ENCODE measurements at regions not wholly inside any gene's neighbourhood (a gene's known extent, or its start where the extent isn't known, plus 50 kb on each side); places are given as distances from the start of the nearest gene placed in this dataset.

DNA sequence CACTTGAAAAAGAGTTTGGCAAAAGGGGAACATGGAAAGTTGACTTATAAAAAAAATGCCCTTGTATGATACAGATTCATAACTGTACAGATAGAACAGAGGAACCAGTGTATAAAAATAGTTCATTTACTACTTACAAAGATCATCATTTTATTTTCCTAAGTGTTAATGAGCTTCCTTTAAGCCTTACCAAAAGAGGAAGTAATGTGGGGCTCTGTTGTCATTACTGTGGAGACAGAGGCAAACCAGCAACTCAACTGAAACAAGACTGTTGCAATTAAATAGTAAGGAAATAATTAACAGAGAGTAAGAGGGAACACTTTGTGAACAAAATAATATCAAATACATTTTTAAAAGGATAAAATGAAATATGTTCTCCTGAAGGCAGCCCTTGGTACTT lies 526.2 kb upstream of the ADARB2 start:
- TF ChIP-seq POLR2AphosphoS5 (IDR thresholded peaks at IDR 0.05) (no peak), POLR2A (IDR thresholded peaks at IDR 0.05) (no peak), EP300 (IDR thresholded peaks at IDR 0.05) (no peak)
- TF ChIP-seq, protein P1, sequence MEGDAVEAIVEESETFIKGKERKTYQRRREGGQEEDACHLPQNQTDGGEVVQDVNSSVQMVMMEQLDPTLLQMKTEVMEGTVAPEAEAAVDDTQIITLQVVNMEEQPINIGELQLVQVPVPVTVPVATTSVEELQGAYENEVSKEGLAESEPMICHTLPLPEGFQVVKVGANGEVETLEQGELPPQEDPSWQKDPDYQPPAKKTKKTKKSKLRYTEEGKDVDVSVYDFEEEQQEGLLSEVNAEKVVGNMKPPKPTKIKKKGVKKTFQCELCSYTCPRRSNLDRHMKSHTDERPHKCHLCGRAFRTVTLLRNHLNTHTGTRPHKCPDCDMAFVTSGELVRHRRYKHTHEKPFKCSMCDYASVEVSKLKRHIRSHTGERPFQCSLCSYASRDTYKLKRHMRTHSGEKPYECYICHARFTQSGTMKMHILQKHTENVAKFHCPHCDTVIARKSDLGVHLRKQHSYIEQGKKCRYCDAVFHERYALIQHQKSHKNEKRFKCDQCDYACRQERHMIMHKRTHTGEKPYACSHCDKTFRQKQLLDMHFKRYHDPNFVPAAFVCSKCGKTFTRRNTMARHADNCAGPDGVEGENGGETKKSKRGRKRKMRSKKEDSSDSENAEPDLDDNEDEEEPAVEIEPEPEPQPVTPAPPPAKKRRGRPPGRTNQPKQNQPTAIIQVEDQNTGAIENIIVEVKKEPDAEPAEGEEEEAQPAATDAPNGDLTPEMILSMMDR (IDR thresholded peaks at IDR 0.05) = no peak

Data from sigmoid colon (tissue), 4 donors.